GM13976 (cell line): ENCODE measurements at regions not wholly inside any gene's neighbourhood (a gene's known extent, or its start where the extent isn't known, plus 50 kb on each side); places are given as distances from the start of the nearest gene placed in this dataset.

Experiments used
- DNase-seq: peaks from one replicate; pipeline ENCODE4 v3.0.0; 2012; ENCODE audit warnings: low spot score
- in situ Hi-C: fragments of 300-500 bp; cut with MboI; formaldehyde crosslinking; loops from one replicate; pipeline ENCODE4 v1.12.0; 2022; ENCODE audit warnings: low sequenced_read_pairs, mixed read lengths, inconsistent platforms; ENCODE audit not compliant: unreplicated experiment
- TF ChIP-seq, protein P1 (sequence below): IDR thresholded peaks from 2 replicates; pipeline ENCODE4 v1.5.1; 2012; ENCODE audit warnings: borderline replicate concordance, mild to moderate bottlenecking; ENCODE audit not compliant: insufficient read depth; ENCODE audit errors: extremely low read depth, missing control alignments, control extremely low read depth

DNA sequence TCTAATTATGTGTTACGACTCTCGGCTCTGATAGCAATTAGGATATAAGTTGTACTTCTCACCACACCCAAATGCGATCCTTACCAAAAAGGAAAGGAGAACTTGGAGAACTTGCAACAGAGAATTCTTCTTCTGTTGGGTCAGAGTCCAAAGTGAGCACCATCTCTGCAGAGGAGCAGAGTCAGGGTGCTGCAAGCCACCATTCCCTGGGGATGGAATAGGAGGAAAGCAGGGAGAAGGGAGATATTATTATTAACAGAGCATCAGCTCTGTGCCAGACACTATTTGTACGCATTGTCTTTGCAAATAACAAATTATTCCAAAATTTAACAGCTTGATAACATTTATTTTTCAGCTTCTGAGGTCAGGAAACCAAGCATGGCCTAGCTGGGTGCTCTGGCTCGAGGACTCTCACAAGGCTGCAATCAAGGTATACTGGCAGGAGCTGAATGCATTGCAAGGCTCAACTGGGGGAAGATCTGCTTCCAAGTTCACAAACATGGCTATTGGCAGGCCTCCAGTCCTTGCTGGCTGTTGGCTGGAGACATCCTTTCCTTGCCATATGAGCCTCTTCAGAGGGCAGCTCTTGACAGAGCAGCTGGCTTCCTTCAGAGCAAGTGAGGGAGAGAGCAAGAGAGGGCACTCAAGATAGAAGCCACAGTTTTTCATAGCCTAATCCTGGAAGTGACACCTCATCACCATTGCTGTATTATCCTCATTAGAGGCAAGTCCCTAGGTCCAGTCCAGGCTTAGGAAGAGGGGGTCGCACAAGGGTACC, 296.2 kb upstream of the CDH5 start:
- DNase-seq: no peak
- in situ Hi-C loops: no loop called here

DNA sequence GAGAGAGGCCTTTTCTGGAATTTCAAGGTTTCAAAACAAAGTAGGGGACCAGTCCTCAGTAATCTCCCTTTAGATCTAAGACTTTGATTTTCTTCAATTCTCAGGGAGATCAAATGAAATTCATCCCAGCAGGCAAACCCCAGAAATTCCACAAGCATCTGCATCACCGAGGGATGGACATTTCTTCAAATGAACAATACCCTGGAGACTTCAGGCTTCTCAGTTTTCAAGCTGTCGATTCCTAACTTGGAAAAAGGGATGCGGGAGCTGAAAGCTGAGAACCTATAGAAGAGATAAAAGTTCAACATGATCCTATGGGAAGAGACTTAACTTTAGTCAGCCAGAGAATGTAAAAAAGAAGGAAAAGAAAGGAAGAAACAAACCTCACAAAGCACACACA, 296.9 kb upstream of the CDH5 start:
- no peak for DNase-seq
- TF ChIP-seq, protein P1, sequence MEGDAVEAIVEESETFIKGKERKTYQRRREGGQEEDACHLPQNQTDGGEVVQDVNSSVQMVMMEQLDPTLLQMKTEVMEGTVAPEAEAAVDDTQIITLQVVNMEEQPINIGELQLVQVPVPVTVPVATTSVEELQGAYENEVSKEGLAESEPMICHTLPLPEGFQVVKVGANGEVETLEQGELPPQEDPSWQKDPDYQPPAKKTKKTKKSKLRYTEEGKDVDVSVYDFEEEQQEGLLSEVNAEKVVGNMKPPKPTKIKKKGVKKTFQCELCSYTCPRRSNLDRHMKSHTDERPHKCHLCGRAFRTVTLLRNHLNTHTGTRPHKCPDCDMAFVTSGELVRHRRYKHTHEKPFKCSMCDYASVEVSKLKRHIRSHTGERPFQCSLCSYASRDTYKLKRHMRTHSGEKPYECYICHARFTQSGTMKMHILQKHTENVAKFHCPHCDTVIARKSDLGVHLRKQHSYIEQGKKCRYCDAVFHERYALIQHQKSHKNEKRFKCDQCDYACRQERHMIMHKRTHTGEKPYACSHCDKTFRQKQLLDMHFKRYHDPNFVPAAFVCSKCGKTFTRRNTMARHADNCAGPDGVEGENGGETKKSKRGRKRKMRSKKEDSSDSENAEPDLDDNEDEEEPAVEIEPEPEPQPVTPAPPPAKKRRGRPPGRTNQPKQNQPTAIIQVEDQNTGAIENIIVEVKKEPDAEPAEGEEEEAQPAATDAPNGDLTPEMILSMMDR: no peak
- in situ Hi-C loops: no loop called here

More for the DNA sequence above, 296.2 kb upstream of the CDH5 start:
- TF ChIP-seq, protein P1: no peak

DNA sequence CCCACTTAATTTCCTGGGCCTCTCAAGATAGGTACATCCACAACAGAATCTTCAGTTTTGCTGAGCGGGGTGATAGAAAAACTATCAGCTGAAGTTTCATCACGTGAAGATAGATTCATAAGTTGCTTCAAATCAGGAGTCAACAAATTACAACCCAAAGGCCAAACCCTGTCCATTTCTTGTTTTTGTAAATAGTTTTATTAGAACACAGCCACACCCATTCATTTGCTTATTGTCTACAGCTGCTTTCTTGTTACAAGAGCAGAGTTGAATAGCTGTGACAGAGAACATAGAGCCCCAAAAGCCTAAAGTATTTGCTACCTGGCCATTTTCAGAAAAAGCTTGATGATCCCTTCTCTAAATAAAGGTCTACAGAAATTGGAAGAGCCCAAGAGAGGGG, 300.1 kb upstream of the CDH5 start:
- TF ChIP-seq, protein P1: no peak
- in situ Hi-C loops: no loop called here
- no peak for DNase-seq

DNA sequence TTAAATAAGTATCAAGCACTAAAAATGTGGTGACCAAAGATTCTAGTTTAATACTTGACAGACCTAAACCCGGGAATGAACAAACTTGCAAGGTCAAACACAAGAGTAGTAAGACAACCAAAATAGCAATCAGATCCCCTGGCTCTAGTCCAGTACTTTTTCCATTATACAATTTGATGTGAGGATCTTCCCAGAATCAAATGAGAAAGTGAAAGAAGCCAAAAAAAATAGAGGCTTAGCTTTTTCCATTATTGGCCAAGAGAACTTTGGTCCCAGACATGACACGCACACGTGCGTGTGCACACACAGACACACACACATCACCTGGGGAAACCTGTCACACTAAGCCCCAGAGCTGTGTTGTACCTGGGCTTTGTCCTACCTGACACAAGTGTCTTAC, 300.6 kb upstream of the CDH5 start:
- no peak for DNase-seq
- TF ChIP-seq, protein P1: no peak
- in situ Hi-C loops: no loop called here

DNA sequence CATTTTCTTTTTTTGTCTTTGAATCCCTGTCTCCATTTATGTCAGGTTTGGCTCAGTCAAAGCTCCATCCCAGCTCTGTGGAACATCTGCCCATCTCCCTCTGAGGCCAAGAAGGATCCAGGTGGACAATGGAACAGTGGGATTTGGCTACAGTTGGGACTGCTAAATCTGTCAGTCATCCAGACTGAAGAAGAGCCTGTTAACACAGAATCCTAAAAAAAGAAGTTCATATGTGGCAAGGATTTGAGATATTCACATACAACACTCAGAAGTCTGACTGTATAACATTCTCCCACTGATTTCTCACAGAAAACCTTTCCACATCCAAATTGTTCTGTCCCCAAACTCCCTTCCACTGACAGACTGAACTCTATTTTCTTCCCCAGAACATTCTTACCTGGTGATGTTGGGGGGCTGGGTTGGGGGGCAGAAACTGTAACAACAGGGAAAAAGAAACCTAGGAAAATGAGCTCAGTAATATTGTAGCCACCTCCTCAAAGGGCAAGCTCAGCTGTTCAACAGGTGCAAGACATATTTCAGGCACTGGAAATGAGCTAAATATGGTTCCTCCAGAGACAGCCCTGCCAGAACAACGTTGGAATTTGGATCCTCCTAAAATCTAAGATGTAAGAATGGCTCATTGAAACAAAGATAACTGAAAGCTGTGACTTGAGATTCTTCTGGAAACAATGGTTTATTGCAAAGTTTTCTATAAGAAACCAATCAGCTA, 301.5 kb upstream of the CDH5 start:
- DNase-seq: no peak
- in situ Hi-C loops: no loop called here
- TF ChIP-seq, protein P1: no peak

GRCh38 chr16:66058832-66059231, 307.7 kb upstream of the CDH5 start:
- TF ChIP-seq, protein P1: no peak
- no peak for DNase-seq
- in situ Hi-C loops: no loop called here
